A673 (cell line): ENCODE measurements at regions not wholly inside any gene's neighbourhood (a gene's known extent, or its start where the extent isn't known, plus 50 kb on each side); places are given as distances from the start of the nearest gene placed in this dataset.

Experiments
- CTCF ChIP-seq: fragments of 300-800, 200-600 bp; sonication (generic); conservative IDR thresholded peaks from 2 replicates; pipeline ENCODE4 v1.5.1; 2017; ENCODE audit warnings: low read depth, mild to moderate bottlenecking, antibody characterized with exemption, low read length, moderate library complexity, mixed read lengths
- EZH2 ChIP-seq: fragments of 200-600 bp; sonication (generic); IDR thresholded peaks from 2 replicates; pipeline ENCODE4 v1.6.1; 2017; ENCODE audit warnings: borderline replicate concordance, low read depth, mild to moderate bottlenecking, mixed read lengths, antibody characterized with exemption, low read length; ENCODE audit not compliant: poor library complexity, severe bottlenecking

GRCh38 chr9:88696501-88696900, 161.5 kb downstream of the NXNL2 start:
- TF ChIP-seq CTCF, result no peak
- no peak for TF ChIP-seq EZH2
